ENCODE measurements at regions not wholly inside any gene's neighbourhood (a gene's known extent, or its start where the extent isn't known, plus 50 kb on each side); places are given as distances from the start of the nearest gene placed in this dataset.

- TF ChIP-seq, protein P1, sequence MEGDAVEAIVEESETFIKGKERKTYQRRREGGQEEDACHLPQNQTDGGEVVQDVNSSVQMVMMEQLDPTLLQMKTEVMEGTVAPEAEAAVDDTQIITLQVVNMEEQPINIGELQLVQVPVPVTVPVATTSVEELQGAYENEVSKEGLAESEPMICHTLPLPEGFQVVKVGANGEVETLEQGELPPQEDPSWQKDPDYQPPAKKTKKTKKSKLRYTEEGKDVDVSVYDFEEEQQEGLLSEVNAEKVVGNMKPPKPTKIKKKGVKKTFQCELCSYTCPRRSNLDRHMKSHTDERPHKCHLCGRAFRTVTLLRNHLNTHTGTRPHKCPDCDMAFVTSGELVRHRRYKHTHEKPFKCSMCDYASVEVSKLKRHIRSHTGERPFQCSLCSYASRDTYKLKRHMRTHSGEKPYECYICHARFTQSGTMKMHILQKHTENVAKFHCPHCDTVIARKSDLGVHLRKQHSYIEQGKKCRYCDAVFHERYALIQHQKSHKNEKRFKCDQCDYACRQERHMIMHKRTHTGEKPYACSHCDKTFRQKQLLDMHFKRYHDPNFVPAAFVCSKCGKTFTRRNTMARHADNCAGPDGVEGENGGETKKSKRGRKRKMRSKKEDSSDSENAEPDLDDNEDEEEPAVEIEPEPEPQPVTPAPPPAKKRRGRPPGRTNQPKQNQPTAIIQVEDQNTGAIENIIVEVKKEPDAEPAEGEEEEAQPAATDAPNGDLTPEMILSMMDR (IDR thresholded peaks at IDR 0.05): no peak
- TF ChIP-seq POLR2A (IDR thresholded peaks at IDR 0.05): no peak
Observed at GRCh38 chr7:11252011-11252607, 278.4 kb downstream of the PHF14 start.
